ENCODE measurements at regions not wholly inside any gene's neighbourhood (a gene's known extent, or its start where the extent isn't known, plus 50 kb on each side); places are given as distances from the start of the nearest gene placed in this dataset.

GRCh38 chr2:120860579-120860922 lies 124.9 kb downstream of the GLI2 start:
- peaks cover 56 to 73% of the 10 kb centered on the region in 2 donors for H3K4me1 ChIP-seq (replicated peaks in 1 of 2)
- no peak overlapping the region for H3K4me3 ChIP-seq
- H3K27ac ChIP-seq: peak overlapping the region; percentile 17 to 80
- 50 to 100% (median 93%) methylated on average over 1 to 3 of the region's 4 CpGs; no CpG with 5 or more reads in 5 of the 10 experiments for WGBS, 10 experiments
- no peak for ATAC-seq (replicated peaks in 6 of 8)
- in situ Hi-C loops (cut with MboI; ENCODE audit: low pct_unique_long_range_greater_than_20kb in 2 of 9, low sequenced_read_pairs in 9 of 9, unreplicated experiment in 9 of 9): no loop called here

- WGBS, 10 experiments: 83 to 100% (median 100%) methylated on average over 1 to 3 of the region's 5 CpGs; no CpG with 5 or more reads in 3 of the 10 experiments
- H3K4me1 ChIP-seq (replicated peaks in 1 of 2): peaks cover 60 to 78% of the 10 kb centered on the region in 2 donors
- no peak overlapping the region for H3K4me3 ChIP-seq
- peak in 5 of 8 experiments; percentile 12 to 34 (median 29) for ATAC-seq (replicated peaks in 6 of 8)
- H3K27ac ChIP-seq: peak overlapping the region; percentile 80 to 86
- in situ Hi-C loops (cut with MboI; ENCODE audit: low pct_unique_long_range_greater_than_20kb in 2 of 9, low sequenced_read_pairs in 9 of 9, unreplicated experiment in 9 of 9): no loop called here
These were observed 125.5 kb downstream of the GLI2 start for GRCh38 chr2:120861191-120861575.

- in situ Hi-C loops (cut with MboI; ENCODE audit: low pct_unique_long_range_greater_than_20kb in 2 of 9, low sequenced_read_pairs in 9 of 9, unreplicated experiment in 9 of 9): no loop called here
These were observed 126.0 kb downstream of the GLI2 start for GRCh38 chr2:120861576-120862191.

GRCh38 chr2:120862201-120863060 lies 126.8 kb downstream of the GLI2 start:
- Histone ChIP-seq H3K4me3 (no peak overlapping the region), H3K27ac (peak overlapping the region; percentile 80 to 86), H3K4me1 (replicated peaks in 1 of 2) (peaks cover 71 to 86% of the 10 kb centered on the region in 2 donors)
- WGBS, 10 experiments: 67 to 100% (median 73%) methylated on average over 2 to 5 of the region's 18 CpGs; no CpG with 5 or more reads in 4 of the 10 experiments
- ATAC-seq (replicated peaks in 6 of 8): peak in 2 of 8 experiments; percentile 5 to 41
- in situ Hi-C loops (cut with MboI; ENCODE audit: low pct_unique_long_range_greater_than_20kb in 2 of 9, low sequenced_read_pairs in 9 of 9, unreplicated experiment in 9 of 9): no loop called here

More at GRCh38 chr2:120861576-120862191, 126.0 kb downstream of the GLI2 start:
- Histone ChIP-seq H3K27ac (peak overlapping the region; percentile 80 to 86), H3K4me3 (no peak overlapping the region), H3K4me1 (replicated peaks in 1 of 2) (peaks cover 65 to 79% of the 10 kb centered on the region in 2 donors)
- peak in 6 of 8 experiments; percentile 2 to 86 (median 84) for ATAC-seq (replicated peaks in 6 of 8)
- WGBS, 10 experiments: 13 to 85% (median 50%) methylated on average over 3 to 8 of the region's 17 CpGs; no CpG with 5 or more reads in 1 of the 10 experiments

DNA sequence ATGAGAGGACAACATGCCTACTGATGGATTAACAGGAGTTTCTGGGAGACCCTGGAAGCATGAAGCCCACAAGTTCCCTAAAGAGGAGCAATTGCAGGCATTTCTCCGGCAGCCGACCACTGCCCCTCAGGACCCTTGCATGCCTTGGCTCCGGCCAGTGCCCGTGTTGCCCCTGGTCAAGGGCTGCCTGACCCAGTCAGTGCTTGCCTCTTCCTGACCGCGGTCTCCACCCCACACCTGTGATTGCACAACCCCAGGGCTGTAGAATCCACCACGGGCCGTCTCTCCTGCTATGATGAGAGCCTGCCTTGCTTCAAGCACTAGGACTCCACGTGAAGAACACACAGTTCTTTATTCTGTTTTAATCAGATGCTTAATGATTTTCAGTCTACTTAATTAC lies 127.5 kb downstream of the GLI2 start:
- H3K4me1 ChIP-seq (replicated peaks in 1 of 2): peaks cover 78 to 92% of the 10 kb centered on the region in 2 donors
- H3K27ac ChIP-seq: no peak overlapping the region
- H3K4me3 ChIP-seq: no peak overlapping the region
- 83 to 100% (median 97%) methylated on average over 1 to 9 of the region's 9 CpGs; no CpG with 5 or more reads in 6 of the 10 experiments for WGBS, 10 experiments
- ATAC-seq (replicated peaks in 6 of 8): peak in 1 of 8 experiments; percentile 13
- in situ Hi-C loops (cut with MboI; ENCODE audit: low pct_unique_long_range_greater_than_20kb in 2 of 9, low sequenced_read_pairs in 9 of 9, unreplicated experiment in 9 of 9): no loop called here

DNA sequence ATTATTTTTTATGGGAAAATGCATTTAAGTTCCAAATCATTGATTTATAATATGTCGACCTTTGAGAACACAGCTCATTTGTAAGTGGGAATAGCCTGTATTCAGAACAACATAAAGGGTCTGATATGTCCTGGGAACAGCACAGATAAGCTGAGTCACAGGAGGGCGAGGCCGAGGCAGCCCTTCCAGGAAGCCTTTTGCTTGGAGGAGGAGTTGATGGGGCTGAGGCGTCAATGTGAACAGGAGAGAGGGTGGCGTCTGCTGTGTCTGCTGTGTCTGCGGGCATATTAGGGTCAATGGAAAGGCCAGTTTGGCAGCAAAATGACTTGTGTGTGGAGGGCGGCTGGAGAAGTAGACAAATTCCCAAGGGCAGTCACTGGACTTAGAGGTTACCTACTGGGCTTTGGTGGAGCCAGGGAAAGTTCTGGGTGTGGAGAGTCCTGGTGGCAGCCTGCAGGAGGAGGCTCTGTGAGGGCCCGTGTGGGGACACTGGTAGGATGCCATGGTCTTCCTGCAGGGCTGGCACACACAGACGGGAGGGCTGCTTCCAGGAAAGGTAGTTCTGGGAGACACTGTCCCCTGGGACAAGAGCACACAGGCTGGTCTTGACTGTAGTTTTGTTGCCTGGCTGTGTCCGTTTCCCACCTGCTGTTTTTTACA lies 128.1 kb downstream of the GLI2 start:
- WGBS, 10 experiments: 0 to 96% (median 64%) methylated on average over 1 to 8 of the region's 10 CpGs
- H3K4me3 ChIP-seq: no peak overlapping the region
- no peak overlapping the region for H3K27ac ChIP-seq
- in situ Hi-C loops (cut with MboI; ENCODE audit: low pct_unique_long_range_greater_than_20kb in 2 of 9, low sequenced_read_pairs in 9 of 9, unreplicated experiment in 9 of 9): no loop called here
- peak in 4 of 8 experiments; percentile 8 to 81 (median 73) for ATAC-seq (replicated peaks in 6 of 8)
- H3K4me1 ChIP-seq (replicated peaks in 1 of 2): peaks cover 79 to 90% of the 10 kb centered on the region in 2 donors

GRCh38 chr2:120864981-120865380 lies 129.3 kb downstream of the GLI2 start:
- peak in 5 of 8 experiments; percentile 38 to 51 (median 39) for ATAC-seq (replicated peaks in 6 of 8)
- in situ Hi-C loops (cut with MboI; ENCODE audit: low pct_unique_long_range_greater_than_20kb in 2 of 9, low sequenced_read_pairs in 9 of 9, unreplicated experiment in 9 of 9): no loop called here
- Histone ChIP-seq H3K27ac (no peak overlapping the region), H3K4me1 (replicated peaks in 1 of 2) (peaks cover 79 to 88% of the 10 kb centered on the region in 2 donors), H3K4me3 (no peak overlapping the region)
- WGBS, 10 experiments: 20 to 100% (median 45%) methylated on average over 1 to 2 of the region's 11 CpGs; no CpG with 5 or more reads in 6 of the 10 experiments

GRCh38 chr2:120865656-120866055 lies 130.0 kb downstream of the GLI2 start:
- whole genome bisulfite sequencing, 10 experiments: 70 to 89% methylated on average over 2 to 3 of the region's 8 CpGs; no CpG with 5 or more reads in 8 of the 10 experiments
- Histone ChIP-seq H3K27ac (no peak overlapping the region), H3K4me3 (no peak overlapping the region), H3K4me1 (replicated peaks in 1 of 2) (peaks cover 76 to 81% of the 10 kb centered on the region in 2 donors)
- in situ Hi-C loops (cut with MboI; ENCODE audit: low pct_unique_long_range_greater_than_20kb in 2 of 9, low sequenced_read_pairs in 9 of 9, unreplicated experiment in 9 of 9): no loop called here
- ATAC-seq (replicated peaks in 6 of 8): no peak

DNA sequence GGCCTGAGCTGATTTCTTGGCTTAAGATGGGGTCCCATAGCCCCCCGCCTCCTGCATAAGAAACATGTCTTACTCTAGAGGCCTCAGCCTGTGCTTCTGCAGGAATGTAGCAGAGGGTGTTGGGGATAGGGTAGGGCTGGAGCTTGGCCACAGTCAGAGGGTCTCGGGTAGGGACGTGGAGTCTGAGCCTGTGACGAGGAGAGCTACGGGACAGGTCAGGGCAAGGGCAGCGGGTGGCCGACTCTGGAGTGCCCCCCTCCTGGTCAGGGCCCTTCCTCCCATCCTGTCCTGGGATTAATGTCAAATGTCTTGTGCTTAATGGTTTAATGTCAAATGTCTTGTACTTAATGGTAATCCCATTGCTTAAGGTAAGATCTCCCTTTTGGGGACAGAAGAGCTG lies 130.4 kb downstream of the GLI2 start:
- 50 to 83% (median 62%) methylated on average over 2 to 4 of the region's 7 CpGs; no CpG with 5 or more reads in 7 of the 10 experiments for WGBS, 10 experiments
- ATAC-seq (replicated peaks in 6 of 8): no peak
- Histone ChIP-seq H3K27ac (no peak overlapping the region), H3K4me3 (no peak overlapping the region), H3K4me1 (replicated peaks in 1 of 2) (peaks cover 76 to 77% of the 10 kb centered on the region in 2 donors)
- in situ Hi-C loops (cut with MboI; ENCODE audit: low pct_unique_long_range_greater_than_20kb in 2 of 9, low sequenced_read_pairs in 9 of 9, unreplicated experiment in 9 of 9): no loop called here

GRCh38 chr2:120866483-120867140 lies 130.9 kb downstream of the GLI2 start:
- H3K27ac ChIP-seq: peak overlapping the region in 1 of 2 donors; percentile 57
- no peak for ATAC-seq (replicated peaks in 6 of 8)
- H3K4me1 ChIP-seq (replicated peaks in 1 of 2): peaks cover 75 to 76% of the 10 kb centered on the region in 2 donors
- 70 to 100% (median 90%) methylated on average over 1 to 5 of the region's 14 CpGs; no CpG with 5 or more reads in 4 of the 10 experiments for WGBS, 10 experiments
- in situ Hi-C loops (cut with MboI; ENCODE audit: low pct_unique_long_range_greater_than_20kb in 2 of 9, low sequenced_read_pairs in 9 of 9, unreplicated experiment in 9 of 9): no loop called here
- peak overlapping the region in 2 of 5 donors; percentile 16 to 34 for H3K4me3 ChIP-seq

- Histone ChIP-seq H3K4me3 (peak overlapping the region; percentile 15 to 36 (median 25)), H3K27ac (peak overlapping the region; percentile 12 to 57), H3K4me1 (replicated peaks in 1 of 2) (peaks cover 67 to 76% of the 10 kb centered on the region in 2 donors)
- in situ Hi-C loops (cut with MboI; ENCODE audit: low pct_unique_long_range_greater_than_20kb in 2 of 9, low sequenced_read_pairs in 9 of 9, unreplicated experiment in 9 of 9): no loop called here
- peak; percentile 63 to 87 (median 84) for ATAC-seq (replicated peaks in 6 of 8)
- 12 to 76% (median 38%) methylated on average over 3 to 14 of the region's 54 CpGs; no CpG with 5 or more reads in 3 of the 10 experiments for WGBS, 10 experiments
These were observed 131.9 kb downstream of the GLI2 start for GRCh38 chr2:120867290-120868241.

Data from motor neuron (in vitro differentiated cells).